ENCODE measurements at regions not wholly inside any gene's neighbourhood (a gene's known extent, or its start where the extent isn't known, plus 50 kb on each side); places are given as distances from the start of the nearest gene placed in this dataset.

GRCh38 chr2:111673526-111673925 lies 210.5 kb downstream of the ANAPC1 start:
- H3K4me1 ChIP-seq = no peaks in the 10 kb centered on the region
- DNase-seq = peak; percentile 38
- TF ChIP-seq POLR2A (IDR thresholded peaks at IDR 0.05) (no peak), CTCF (IDR thresholded peaks at IDR 0.05) (no peak)
- no peaks in the 10 kb centered on the region for H3K9me3 ChIP-seq
- no peak overlapping the region for H3K4me3 ChIP-seq
- 48 to 63% methylated on average over 4 of the region's 4 CpGs for WGBS, 2 donors
- intact Hi-C loops (cut with DNase I; ENCODE audit: low total_unique reads) = no loop called here
- H3K27me3 ChIP-seq = no peaks in the 10 kb centered on the region
- no peaks in the 10 kb centered on the region for H3K36me3 ChIP-seq (ENCODE audit: low read depth, missing control alignments)
- H3K27ac ChIP-seq = no peak overlapping the region

- Histone ChIP-seq H3K4me1 (no peaks in the 10 kb centered on the region), H3K27me3 (no peaks in the 10 kb centered on the region), H3K27ac (no peak overlapping the region), H3K4me3 (no peak overlapping the region), H3K9me3 (no peaks in the 10 kb centered on the region), H3K36me3 (ENCODE audit: low read depth, missing control alignments) (no peaks in the 10 kb centered on the region)
- DNase-seq = no peak
- no peak for TF ChIP-seq CTCF (IDR thresholded peaks at IDR 0.05)
- no peak for TF ChIP-seq POLR2A (IDR thresholded peaks at IDR 0.05)
- 84 to 87% methylated on average over 7 to 10 of the region's 10 CpGs for WGBS, 2 donors
- intact Hi-C loops (cut with DNase I; ENCODE audit: low total_unique reads) = no loop called here
Observed at GRCh38 chr2:111675419-111676194, 208.4 kb downstream of the ANAPC1 start.

- no peaks in the 10 kb centered on the region for H3K36me3 ChIP-seq (ENCODE audit: low read depth, missing control alignments)
- intact Hi-C loops (cut with DNase I; ENCODE audit: low total_unique reads) = no loop called here
- no peaks in the 10 kb centered on the region for H3K9me3 ChIP-seq
- H3K4me3 ChIP-seq = no peak overlapping the region
- 62 to 67% methylated on average over 4 of the region's 4 CpGs for WGBS, 2 donors
- H3K27ac ChIP-seq = no peak overlapping the region
- no peaks in the 10 kb centered on the region for H3K27me3 ChIP-seq
- H3K4me1 ChIP-seq = no peaks in the 10 kb centered on the region
- TF ChIP-seq CTCF (IDR thresholded peaks at IDR 0.05) = no peak
- no peak for TF ChIP-seq POLR2A (IDR thresholded peaks at IDR 0.05)
- no peak for DNase-seq
Observed at GRCh38 chr2:111676291-111676822, 207.6 kb downstream of the ANAPC1 start.

DNA sequence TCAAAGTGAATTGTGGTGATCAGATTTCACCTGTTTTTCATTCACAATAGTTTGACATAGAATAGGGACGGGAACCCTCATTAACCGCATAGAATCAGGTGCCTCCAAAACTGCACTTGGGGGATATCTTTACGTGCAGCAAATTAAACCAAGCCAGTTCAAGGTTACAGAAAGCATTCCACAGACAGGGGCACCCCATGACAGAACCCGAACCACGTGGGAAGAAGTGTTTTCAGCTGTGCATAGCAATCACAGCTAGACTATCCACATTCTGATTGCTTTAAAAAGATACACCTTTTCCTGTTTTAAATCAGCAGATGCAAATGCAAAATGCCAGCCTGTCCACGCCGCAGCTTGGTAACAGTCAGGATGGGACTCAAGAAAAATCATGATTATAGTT lies 205.8 kb downstream of the ANAPC1 start:
- no peaks in the 10 kb centered on the region for H3K36me3 ChIP-seq (ENCODE audit: low read depth, missing control alignments)
- intact Hi-C loops (cut with DNase I; ENCODE audit: low total_unique reads) = no loop called here
- H3K27ac ChIP-seq = no peak overlapping the region
- TF ChIP-seq POLR2A (IDR thresholded peaks at IDR 0.05) (no peak), CTCF (IDR thresholded peaks at IDR 0.05) (no peak)
- WGBS, 2 donors = 68 to 82% methylated on average over 7 of the region's 7 CpGs
- no peaks in the 10 kb centered on the region for H3K27me3 ChIP-seq
- H3K4me1 ChIP-seq = no peaks in the 10 kb centered on the region
- no peak for DNase-seq
- no peaks in the 10 kb centered on the region for H3K9me3 ChIP-seq
- no peak overlapping the region for H3K4me3 ChIP-seq

DNA sequence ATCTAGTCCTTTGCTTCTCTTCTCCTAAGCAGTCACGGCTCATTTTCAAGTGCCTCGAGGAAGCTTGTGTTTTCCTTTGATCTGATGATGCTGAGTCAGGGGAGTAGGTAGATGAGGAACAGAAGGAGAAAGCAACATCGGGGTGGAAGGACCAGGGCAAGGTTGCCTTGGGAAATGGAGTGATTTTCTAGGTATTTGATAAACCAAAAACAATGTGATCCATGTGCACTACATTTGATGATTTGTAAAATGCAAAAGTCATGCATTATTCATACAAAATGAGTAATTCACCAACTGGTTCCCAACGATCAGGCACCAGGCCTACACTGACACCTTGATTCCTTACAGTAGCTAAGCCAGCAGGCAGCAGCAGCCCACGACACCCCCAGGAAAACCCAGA lies 205.3 kb downstream of the ANAPC1 start:
- Histone ChIP-seq H3K27me3 (no peaks in the 10 kb centered on the region), H3K9me3 (no peaks in the 10 kb centered on the region), H3K36me3 (ENCODE audit: low read depth, missing control alignments) (no peaks in the 10 kb centered on the region), H3K27ac (no peak overlapping the region), H3K4me1 (no peaks in the 10 kb centered on the region), H3K4me3 (no peak overlapping the region)
- intact Hi-C loops (cut with DNase I; ENCODE audit: low total_unique reads) = no loop called here
- no peak for DNase-seq
- TF ChIP-seq POLR2A (IDR thresholded peaks at IDR 0.05) = no peak
- TF ChIP-seq CTCF (IDR thresholded peaks at IDR 0.05) = no peak
- WGBS, 2 donors = 63 to 71% methylated on average over 5 of the region's 5 CpGs
